Thyroid gland (tissue), 4 donors: ENCODE measurements at regions not wholly inside any gene's neighbourhood (a gene's known extent, or its start where the extent isn't known, plus 50 kb on each side); places are given as distances from the start of the nearest gene placed in this dataset.

Experiments used
- POLR2A ChIP-seq, 2 donors: fragments of 450-650 bp; IDR thresholded peaks; one replicate each; pipeline ENCODE4 v1.6.1; 2017; ENCODE audit warnings: antibody characterized with exemption in 2 of 2, mild to moderate bottlenecking in 2 of 2, moderate library complexity in 1 of 2
- TF ChIP-seq, protein P1 (sequence below), 6 experiments: fragments of 200-600 bp in 3 of 6; fragments of 450-650 bp in 3 of 6; sonication (generic) in 3 of 6; IDR thresholded peaks; one replicate each; pipeline ENCODE4 v1.5.1; 2016 to 2019; ENCODE audit warnings: antibody characterized with exemption in 6 of 6, mild to moderate bottlenecking in 2 of 6, inconsistent platforms in 1 of 6, moderate library complexity in 1 of 6

GRCh38 chr6:109912118-109912517 lies 66.0 kb upstream of the GPR6 start:
- TF ChIP-seq, protein P1, sequence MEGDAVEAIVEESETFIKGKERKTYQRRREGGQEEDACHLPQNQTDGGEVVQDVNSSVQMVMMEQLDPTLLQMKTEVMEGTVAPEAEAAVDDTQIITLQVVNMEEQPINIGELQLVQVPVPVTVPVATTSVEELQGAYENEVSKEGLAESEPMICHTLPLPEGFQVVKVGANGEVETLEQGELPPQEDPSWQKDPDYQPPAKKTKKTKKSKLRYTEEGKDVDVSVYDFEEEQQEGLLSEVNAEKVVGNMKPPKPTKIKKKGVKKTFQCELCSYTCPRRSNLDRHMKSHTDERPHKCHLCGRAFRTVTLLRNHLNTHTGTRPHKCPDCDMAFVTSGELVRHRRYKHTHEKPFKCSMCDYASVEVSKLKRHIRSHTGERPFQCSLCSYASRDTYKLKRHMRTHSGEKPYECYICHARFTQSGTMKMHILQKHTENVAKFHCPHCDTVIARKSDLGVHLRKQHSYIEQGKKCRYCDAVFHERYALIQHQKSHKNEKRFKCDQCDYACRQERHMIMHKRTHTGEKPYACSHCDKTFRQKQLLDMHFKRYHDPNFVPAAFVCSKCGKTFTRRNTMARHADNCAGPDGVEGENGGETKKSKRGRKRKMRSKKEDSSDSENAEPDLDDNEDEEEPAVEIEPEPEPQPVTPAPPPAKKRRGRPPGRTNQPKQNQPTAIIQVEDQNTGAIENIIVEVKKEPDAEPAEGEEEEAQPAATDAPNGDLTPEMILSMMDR (IDR thresholded peaks at IDR 0.05): no peak
- TF ChIP-seq POLR2A (IDR thresholded peaks at IDR 0.05): no peak
